ENCODE measurements at regions not wholly inside any gene's neighbourhood (a gene's known extent, or its start where the extent isn't known, plus 50 kb on each side); places are given as distances from the start of the nearest gene placed in this dataset.

DNA sequence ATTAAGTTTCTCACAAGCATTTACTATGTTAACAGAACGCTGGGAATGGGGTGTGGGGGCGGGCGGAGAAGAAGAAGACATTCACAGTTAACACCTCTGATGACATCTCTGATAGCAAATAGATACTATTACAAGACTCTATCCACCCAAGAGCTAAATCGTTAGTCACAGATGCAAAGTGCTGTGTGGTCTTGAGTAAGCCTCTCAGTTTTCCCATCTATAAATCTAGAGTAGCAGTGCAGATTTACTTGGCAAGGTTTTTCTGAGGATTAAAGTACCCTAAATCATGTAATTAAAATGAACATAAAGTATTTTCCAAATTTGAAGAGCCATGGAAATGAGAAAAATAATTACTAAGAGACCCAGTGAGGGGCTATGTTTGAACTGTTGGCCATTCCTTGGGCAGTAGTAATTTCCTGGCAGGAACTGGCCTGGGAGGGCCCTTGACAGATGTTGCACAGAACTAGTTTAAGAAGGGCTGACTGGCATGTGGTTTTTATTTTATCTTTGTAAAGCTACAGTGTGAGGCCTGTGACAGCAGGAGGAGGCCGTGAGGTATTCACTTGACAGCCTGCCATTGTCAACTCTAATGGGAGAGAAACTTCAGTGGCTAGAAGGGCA lies 58.7 kb upstream of the APOBEC4 start:
- DNase-seq (ENCODE audit: low read depth, low spot score): peak; percentile 57

DNA sequence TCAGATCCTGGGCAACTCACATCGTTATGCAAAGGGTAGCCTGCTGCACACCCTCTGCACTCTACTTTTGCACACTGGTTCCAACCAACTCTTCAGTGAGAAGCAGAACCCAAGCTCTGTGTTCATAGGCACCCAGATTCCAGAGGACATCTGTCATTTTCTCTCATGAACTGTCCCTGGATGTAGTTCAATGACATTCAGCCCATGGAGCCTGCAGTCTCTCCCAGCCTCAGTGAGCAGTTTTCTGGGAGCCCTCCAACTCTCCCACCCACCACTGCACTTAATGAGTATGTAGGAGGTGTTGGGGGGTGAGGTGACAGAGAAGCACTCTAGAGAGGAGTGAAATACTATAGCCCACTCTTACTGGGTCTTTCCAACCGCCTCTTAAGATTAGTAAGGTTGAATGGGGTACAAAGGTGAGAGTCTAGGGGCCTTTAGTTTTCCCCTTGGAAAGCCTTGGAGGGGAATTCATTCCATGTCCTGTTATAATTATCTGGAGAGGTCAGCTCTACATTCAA lies 58.1 kb upstream of the APOBEC4 start:
- DNase-seq (ENCODE audit: low read depth, low spot score): no peak

GRCh38 chr1:183710734-183711133 lies 57.6 kb upstream of the APOBEC4 start:
- no peak for DNase-seq (ENCODE audit: low read depth, low spot score)

GRCh38 chr1:183710333-183710732 lies 57.2 kb upstream of the APOBEC4 start:
- DNase-seq (ENCODE audit: low read depth, low spot score): no peak

DNA sequence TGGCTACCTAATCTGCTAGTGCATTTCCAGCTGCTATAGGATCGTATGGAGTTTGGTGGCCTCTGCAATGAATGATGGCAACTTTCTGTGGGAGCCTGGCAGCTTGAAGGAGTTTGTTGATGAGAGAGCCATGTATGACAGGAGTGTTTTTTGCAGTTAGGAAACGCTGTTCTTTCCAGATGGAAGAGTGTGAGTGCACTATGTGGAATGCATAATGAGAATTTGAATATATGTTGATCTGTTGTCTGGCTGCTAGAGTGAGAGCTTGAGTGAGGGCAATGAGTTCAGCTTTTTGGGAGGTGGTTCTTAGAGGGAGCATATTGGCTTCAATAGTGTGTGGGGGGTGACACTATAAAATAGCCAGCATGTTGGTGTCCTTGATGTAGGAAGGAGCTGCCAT lies 51.0 kb upstream of the APOBEC4 start:
- DNase-seq (ENCODE audit: low read depth, low spot score): no peak
